Testis (tissue), 2 donors: ENCODE measurements at regions not wholly inside any gene's neighbourhood (a gene's known extent, or its start where the extent isn't known, plus 50 kb on each side); places are given as distances from the start of the nearest gene placed in this dataset.

Experiments
- POLR2A ChIP-seq: fragments of 450-650 bp; IDR thresholded peaks from one replicate; pipeline ENCODE4 v1.6.1; 2017; ENCODE audit warnings: antibody characterized with exemption, mild to moderate bottlenecking, moderate library complexity
- TF ChIP-seq, protein P1 (sequence below), 3 experiments: fragments of 450-650 bp in 2 of 3; fragments of 200-600 bp in 1 of 3; sonication (generic) in 1 of 3; IDR thresholded peaks; one replicate each; pipeline ENCODE4 v1.5.1; 2016 to 2019; ENCODE audit warnings: antibody characterized with exemption in 3 of 3, mild to moderate bottlenecking in 2 of 3, moderate library complexity in 1 of 3

GRCh38 chr10:23535381-23535780 lies 96.5 kb downstream of the OTUD1 start:
- TF ChIP-seq POLR2A: no peak
- TF ChIP-seq, protein P1, sequence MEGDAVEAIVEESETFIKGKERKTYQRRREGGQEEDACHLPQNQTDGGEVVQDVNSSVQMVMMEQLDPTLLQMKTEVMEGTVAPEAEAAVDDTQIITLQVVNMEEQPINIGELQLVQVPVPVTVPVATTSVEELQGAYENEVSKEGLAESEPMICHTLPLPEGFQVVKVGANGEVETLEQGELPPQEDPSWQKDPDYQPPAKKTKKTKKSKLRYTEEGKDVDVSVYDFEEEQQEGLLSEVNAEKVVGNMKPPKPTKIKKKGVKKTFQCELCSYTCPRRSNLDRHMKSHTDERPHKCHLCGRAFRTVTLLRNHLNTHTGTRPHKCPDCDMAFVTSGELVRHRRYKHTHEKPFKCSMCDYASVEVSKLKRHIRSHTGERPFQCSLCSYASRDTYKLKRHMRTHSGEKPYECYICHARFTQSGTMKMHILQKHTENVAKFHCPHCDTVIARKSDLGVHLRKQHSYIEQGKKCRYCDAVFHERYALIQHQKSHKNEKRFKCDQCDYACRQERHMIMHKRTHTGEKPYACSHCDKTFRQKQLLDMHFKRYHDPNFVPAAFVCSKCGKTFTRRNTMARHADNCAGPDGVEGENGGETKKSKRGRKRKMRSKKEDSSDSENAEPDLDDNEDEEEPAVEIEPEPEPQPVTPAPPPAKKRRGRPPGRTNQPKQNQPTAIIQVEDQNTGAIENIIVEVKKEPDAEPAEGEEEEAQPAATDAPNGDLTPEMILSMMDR (IDR thresholded peaks at IDR 0.05): no peak
